H1 (cell line): ENCODE measurements at regions not wholly inside any gene's neighbourhood (a gene's known extent, or its start where the extent isn't known, plus 50 kb on each side); places are given as distances from the start of the nearest gene placed in this dataset.

Experiments used
- CTCF ChIA-PET: fragments of 300-600 bp; sonication (Branson Sonifier 250); formaldehyde crosslinking; loops from one replicate; lab custom pipeline; 2021; ENCODE audit not compliant: partially characterized antibody; lab: Charles Lee
- POLR2A ChIA-PET: fragments of 300-600 bp; sonication (Branson Sonifier 250); formaldehyde crosslinking; loops from one replicate; lab custom pipeline; 2021; ENCODE audit warnings: inconsistent platforms; ENCODE audit not compliant: partially characterized antibody; lab: Charles Lee
- DNase-seq, 2 experiments: peaks; one replicate each; pipeline versions ENCODE4 v3.0.0 to v3.0.0-alpha.2; 2010 to 2022; ENCODE audit warnings: low spot score in 2 of 2, low read depth in 1 of 2, mixed read lengths in 1 of 2
- FAIRE-seq: peaks from 2 replicates; lab custom pipeline; 2011; peaks lifted over from hg19 to GRCh38; lab: Jason Lieb, UNC
- H2AFZ ChIP-seq: 2 replicates; pipeline ENCODE4 v1.8.1; 2012; ENCODE audit warnings: low read length, inconsistent platforms
- H2AK5ac ChIP-seq: 2 replicates; pipeline ENCODE4 v1.6.1; 2013; ENCODE audit warnings: low read depth, low read length
- H2BK120ac ChIP-seq: replicated peaks from 2 replicates; pipeline ENCODE3; 2013; ENCODE audit warnings: low read depth, low read length, inconsistent platforms
- H2BK12ac ChIP-seq: 2 replicates; pipeline ENCODE4 v1.6.1; 2013; ENCODE audit warnings: low read depth, low read length
- H2BK15ac ChIP-seq: 2 replicates; pipeline ENCODE4 v1.6.1; 2013; ENCODE audit warnings: low read length
- H2BK20ac ChIP-seq: 2 replicates; pipeline ENCODE4 v1.6.1; 2013; ENCODE audit warnings: low read length
- H2BK5ac ChIP-seq: 2 replicates; pipeline ENCODE4 v1.6.1; 2013; ENCODE audit warnings: low read depth, low read length
- H3K14ac ChIP-seq: 2 replicates; pipeline ENCODE4 v1.6.1; 2013; ENCODE audit warnings: inconsistent platforms; ENCODE audit not compliant: insufficient read length
- H3K18ac ChIP-seq: 2 replicates; pipeline ENCODE4 v1.6.1; 2013; ENCODE audit warnings: low read length; ENCODE audit errors: extremely low read depth
- H3K23ac ChIP-seq: 2 replicates; pipeline ENCODE4 v1.6.1; 2013; ENCODE audit warnings: inconsistent platforms; ENCODE audit not compliant: insufficient read length
- H3K23me2 ChIP-seq: 2 replicates; pipeline ENCODE4 v1.6.1; 2013; ENCODE audit warnings: low read depth, low read length
- H3K27ac ChIP-seq: 2 replicates; pipeline ENCODE4 v1.6.1; 2011; ENCODE audit warnings: low read depth, low read length, inconsistent platforms
- H3K27me3 ChIP-seq, 4 experiments: replicated peaks in 1 of 4; 1 replicate in 1 of 4; 2 replicates in 3 of 4; pipeline versions ENCODE4 v1.6.1 to v1.8.1; 2011 to 2013; ENCODE audit warnings: low read length in 3 of 4, mild to moderate bottlenecking in 3 of 4, inconsistent platforms in 2 of 4, mixed read lengths in 2 of 4, moderate library complexity in 1 of 4; ENCODE audit not compliant: control insufficient read depth in 3 of 4, insufficient read depth in 3 of 4; ENCODE audit errors: extremely low read depth in 1 of 4
- H3K36me3 ChIP-seq, 4 experiments: 2 replicates each; pipeline versions ENCODE4 v1.6.1 to v1.8.1; 2011 to 2013; ENCODE audit warnings: mild to moderate bottlenecking in 4 of 4, low read length in 3 of 4, moderate library complexity in 2 of 4, control low read depth in 1 of 4, inconsistent platforms in 1 of 4; ENCODE audit not compliant: insufficient read depth in 4 of 4, control insufficient read depth in 2 of 4
- H3K4ac ChIP-seq: replicated peaks from 2 replicates; pipeline ENCODE3; 2013; ENCODE audit warnings: low read length, low read depth, mixed read lengths, inconsistent platforms; ENCODE audit not compliant: insufficient read length
- H3K4me1 ChIP-seq, 4 experiments: replicated peaks in 1 of 4; 1 replicate in 1 of 4; 2 replicates in 3 of 4; pipeline versions ENCODE4 v1.6.1 to v1.8.1; 2011 to 2013; ENCODE audit warnings: low read length in 3 of 4, inconsistent platforms in 2 of 4, mixed read lengths in 1 of 4; ENCODE audit not compliant: insufficient read depth in 4 of 4, control insufficient read depth in 3 of 4
- H3K4me2 ChIP-seq, 2 experiments: 2 replicates each; pipeline versions ENCODE4 v1.6.1 to v1.8.1; 2011 to 2013; ENCODE audit warnings: low read depth in 2 of 2, low read length in 2 of 2, control low read depth in 1 of 2, inconsistent platforms in 1 of 2, mild to moderate bottlenecking in 1 of 2; ENCODE audit not compliant: insufficient read depth in 1 of 2
- H3K4me3 ChIP-seq, 4 experiments: fragments of 200-600, 300-600 bp in 1 of 4; sonication (generic), shearing (Covaris generic), sonication (Bioruptor Twin) in 1 of 4; 2 replicates each; pipeline versions ENCODE4 v1.5.1 to v1.8.1; 2011 to 2016; ENCODE audit warnings: low read length in 4 of 4, low read depth in 3 of 4, control low read depth in 2 of 4, inconsistent platforms in 2 of 4, mild to moderate bottlenecking in 2 of 4, mixed read lengths in 1 of 4, moderate library complexity in 1 of 4; ENCODE audit not compliant: insufficient read depth in 2 of 4; ENCODE audit errors: extremely low read depth in 1 of 4
- H3K56ac ChIP-seq: replicated peaks from 2 replicates; pipeline ENCODE3; 2013; ENCODE audit warnings: low read depth, mild to moderate bottlenecking, mixed read lengths, low read length, inconsistent platforms; ENCODE audit not compliant: insufficient read length
- H3K79me1 ChIP-seq: 2 replicates; pipeline ENCODE4 v1.6.1; 2013; ENCODE audit warnings: low read depth, low read length, control low read depth
- H3K79me2 ChIP-seq, 2 experiments: 2 replicates each; pipeline versions ENCODE4 v1.6.1 to v1.8.1; 2012 to 2013; ENCODE audit warnings: low read length in 2 of 2, mild to moderate bottlenecking in 2 of 2, inconsistent platforms in 1 of 2; ENCODE audit not compliant: insufficient read depth in 2 of 2, control insufficient read depth in 1 of 2
- H3K9ac ChIP-seq, 4 experiments: replicated peaks in 1 of 4; 1 replicate in 1 of 4; 2 replicates in 3 of 4; pipeline versions ENCODE4 v1.6.1 to v1.8.1; 2011 to 2013; ENCODE audit warnings: low read depth in 3 of 4, low read length in 3 of 4, control low read depth in 2 of 4, mild to moderate bottlenecking in 2 of 4, moderate library complexity in 2 of 4, inconsistent platforms in 1 of 4; ENCODE audit errors: extremely low read depth in 1 of 4
- H3K9me3 ChIP-seq, 2 experiments: 2 replicates each; pipeline versions ENCODE4 v1.6.1 to v1.8.1; 2012 to 2013; ENCODE audit warnings: mild to moderate bottlenecking in 2 of 2, moderate library complexity in 2 of 2, control low read depth in 1 of 2, inconsistent platforms in 1 of 2, low read depth in 1 of 2, low read length in 1 of 2, mixed read lengths in 1 of 2; ENCODE audit not compliant: insufficient read depth in 2 of 2
- H4K20me1 ChIP-seq, 2 experiments: replicated peaks in 1 of 2; 2 replicates each; pipeline versions ENCODE3 to v1.8.1; 2011 to 2013; ENCODE audit warnings: inconsistent platforms in 2 of 2, low read length in 2 of 2, mild to moderate bottlenecking in 1 of 2; ENCODE audit not compliant: insufficient read depth in 2 of 2, control insufficient read depth in 1 of 2
- H4K5ac ChIP-seq: 2 replicates; pipeline ENCODE4 v1.6.1; 2013; ENCODE audit warnings: low read length, low read depth, mixed read lengths, inconsistent platforms; ENCODE audit not compliant: insufficient read length
- H4K8ac ChIP-seq: 2 replicates; pipeline ENCODE4 v1.8.0; 2013; ENCODE audit warnings: mild to moderate bottlenecking, moderate library complexity, low read length, inconsistent platforms; ENCODE audit not compliant: insufficient read depth; ENCODE audit errors: extremely low read depth
- H4K91ac ChIP-seq: replicated peaks from 2 replicates; pipeline ENCODE3; 2013; ENCODE audit warnings: low read length, mixed read lengths, inconsistent platforms; ENCODE audit not compliant: insufficient read length
- CREB1 ChIP-seq: IDR thresholded peaks from 2 replicates; pipeline ENCODE4 v1.6.1; 2012; ENCODE audit warnings: inconsistent platforms
- CTCF ChIP-seq, 3 experiments: IDR thresholded peaks; 1 replicate in 2 of 3; 2 replicates in 1 of 3; pipeline versions ENCODE4 v1.5.1 to v1.6.1; 2011; ENCODE audit warnings: low read length in 3 of 3, mild to moderate bottlenecking in 3 of 3, inconsistent platforms in 2 of 3, low read depth in 1 of 3, moderate library complexity in 1 of 3; ENCODE audit not compliant: insufficient read depth in 1 of 3; ENCODE audit errors: control extremely low read depth in 1 of 3
- GTF2F1 ChIP-seq: IDR thresholded peaks from 2 replicates; pipeline ENCODE4 v1.6.1; 2012; ENCODE audit warnings: low read depth, low read length, improper control_type of control experiment, borderline replicate concordance
- KDM4A ChIP-seq: IDR thresholded peaks from one replicate; pipeline ENCODE4 v1.7.1; 2012; ENCODE audit warnings: low read depth, mild to moderate bottlenecking, moderate library complexity, low read length, inconsistent platforms; ENCODE audit not compliant: severe bottlenecking
- WGBS, 2 experiments: shearing (Covaris generic) in 1 of 2; methylation state at CpG; one replicate each; pipeline versions ENCODE4 v1.1.6 to v1.1.7; 2013 to 2015; ENCODE audit warnings: low lambda C conversion rate in 2 of 2, mixed read lengths in 2 of 2, inconsistent platforms in 1 of 2, low coverage in 1 of 2, missing lambda C conversion rate in 1 of 2; ENCODE audit not compliant: insufficient replicate concordance in 2 of 2, insufficient coverage in 1 of 2, insufficient read length in 1 of 2; ENCODE audit errors: extremely low coverage in 1 of 2, missing lambda C conversion rate in 1 of 2; 5-methylcytosine and 5-hydroxymethylcytosine counted together

GRCh38 chrX:87402256-87402655 is 115.3 kb upstream of the KLHL4 start:
- 91% methylated on average over 1 of the region's 1 CpG; no CpG with 5 or more reads in 1 of the 2 experiments for WGBS, 2 experiments
- H3K14ac ChIP-seq = no peak overlapping the region
- no peak for TF ChIP-seq GTF2F1
- no peak for TF ChIP-seq CTCF (IDR thresholded peaks at IDR 0.05; ENCODE audit: control extremely low read depth in 1 of 3, insufficient read depth in 1 of 3, low read depth in 1 of 3, low read length in 3 of 3)
- no peak for TF ChIP-seq KDM4A
- TF ChIP-seq CREB1 = no peak

More at GRCh38 chrX:87402256-87402655, 115.3 kb upstream of the KLHL4 start:
- no peaks in the 10 kb centered on the region for H3K79me2 ChIP-seq
- H3K36me3 ChIP-seq = no peaks in the 10 kb centered on the region
- H3K27ac ChIP-seq = no peak overlapping the region
- no peaks in the 10 kb centered on the region for H3K23me2 ChIP-seq
- no peaks in the 10 kb centered on the region for H4K20me1 ChIP-seq
- no peak overlapping the region for H3K18ac ChIP-seq
- H4K5ac ChIP-seq = no peak overlapping the region
- H3K4me1 ChIP-seq = no peaks in the 10 kb centered on the region
- H3K4me2 ChIP-seq = no peak overlapping the region
- CTCF ChIA-PET = no interaction called here
- no peak overlapping the region for H2BK12ac ChIP-seq
- no peak overlapping the region for H3K56ac ChIP-seq
- no peak overlapping the region for H3K4me3 ChIP-seq
- H2AK5ac ChIP-seq = no peak overlapping the region
- H2AFZ ChIP-seq = no peak overlapping the region
- H3K79me1 ChIP-seq = no peaks in the 10 kb centered on the region
- H2BK120ac ChIP-seq = no peak overlapping the region
- no peak overlapping the region for H3K23ac ChIP-seq
- H2BK20ac ChIP-seq = no peak overlapping the region
- no peak overlapping the region for H3K9ac ChIP-seq
- no peak overlapping the region for H2BK5ac ChIP-seq
- H3K9me3 ChIP-seq = no peaks in the 10 kb centered on the region
- no peak overlapping the region for H4K91ac ChIP-seq
- FAIRE-seq (no peak), DNase-seq (no peak)
- POLR2A ChIA-PET = no interaction called here
- H3K27me3 ChIP-seq = no peaks in the 10 kb centered on the region
- H3K4ac ChIP-seq = no peak overlapping the region
- H4K8ac ChIP-seq = no peak overlapping the region
- no peak overlapping the region for H2BK15ac ChIP-seq
